ENCODE measurements at regions not wholly inside any gene's neighbourhood (a gene's known extent, or its start where the extent isn't known, plus 50 kb on each side); places are given as distances from the start of the nearest gene placed in this dataset.

GRCh38 chr5:18050345-18050744 lies 416.1 kb downstream of the TAF11L14 start:
- DNase-seq = no peak

- DNase-seq = no peak
Measured at GRCh38 chr5:18050776-18051175, 416.5 kb downstream of the TAF11L14 start.

GRCh38 chr5:18051953-18052352 lies 417.7 kb downstream of the TAF11L14 start:
- peak in 1 of 4 experiments; percentile 4 for DNase-seq

GRCh38 chr5:18052569-18052968 lies 418.3 kb downstream of the TAF11L14 start:
- no peak for DNase-seq

- DNase-seq = no peak
Measured at GRCh38 chr5:18057725-18058124, 423.5 kb downstream of the TAF11L14 start.

GRCh38 chr5:18067615-18068014 lies 433.4 kb downstream of the TAF11L14 start:
- no peak for DNase-seq

- no peak for DNase-seq
Measured at GRCh38 chr5:18068826-18069225, 434.6 kb downstream of the TAF11L14 start.

- DNase-seq = no peak
Measured at GRCh38 chr5:18069790-18070189, 435.5 kb downstream of the TAF11L14 start.

GRCh38 chr5:18072600-18072999 lies 438.3 kb downstream of the TAF11L14 start:
- no peak for DNase-seq

- no peak for DNase-seq
Measured at GRCh38 chr5:18074961-18075360, 440.7 kb downstream of the TAF11L14 start.

- DNase-seq = no peak
Measured at GRCh38 chr5:18078157-18078556, 443.9 kb downstream of the TAF11L14 start.

- no peak for DNase-seq
Measured at GRCh38 chr5:18079831-18080230, 445.6 kb downstream of the TAF11L14 start.

- no peak for DNase-seq
Measured at GRCh38 chr5:18088020-18088579, 453.8 kb downstream of the TAF11L14 start.

- DNase-seq = peak in 1 of 4 experiments; percentile 7
Measured at GRCh38 chr5:18090177-18090576, 455.9 kb downstream of the TAF11L14 start.

GRCh38 chr5:18091142-18091541 lies 456.9 kb downstream of the TAF11L14 start:
- DNase-seq = peak in 1 of 4 experiments; percentile 16

GRCh38 chr5:18091758-18092157 lies 457.5 kb downstream of the TAF11L14 start:
- DNase-seq = no peak

GRCh38 chr5:18095061-18095460 lies 460.8 kb downstream of the TAF11L14 start:
- no peak for DNase-seq

GRCh38 chr5:18097817-18098216 lies 463.6 kb downstream of the TAF11L14 start:
- DNase-seq = no peak

GRCh38 chr5:18098691-18099090 lies 464.4 kb downstream of the TAF11L14 start:
- DNase-seq = no peak

- DNase-seq = no peak
Measured at GRCh38 chr5:18099261-18099660, 465.0 kb downstream of the TAF11L14 start.

- no peak for DNase-seq
Measured at GRCh38 chr5:18101532-18101931, 467.3 kb downstream of the TAF11L14 start.

GRCh38 chr5:18102733-18103132 lies 468.5 kb downstream of the TAF11L14 start:
- no peak for DNase-seq

- no peak for DNase-seq
Measured at GRCh38 chr5:18105449-18105848, 471.2 kb downstream of the TAF11L14 start.

GRCh38 chr5:18111906-18112465 lies 477.7 kb downstream of the TAF11L14 start:
- DNase-seq = no peak

GRCh38 chr5:18113721-18114120 lies 479.5 kb downstream of the TAF11L14 start:
- peak in 3 of 4 experiments; percentile 35 to 45 (median 36) for DNase-seq
